Neural crest cell (in vitro differentiated cells): ENCODE measurements at regions not wholly inside any gene's neighbourhood (a gene's known extent, or its start where the extent isn't known, plus 50 kb on each side); places are given as distances from the start of the nearest gene placed in this dataset.

Source experiments
- DNase-seq: peaks from one replicate; pipeline ENCODE4 v3.0.0; 2021; ENCODE audit warnings: low read depth, mixed read lengths, low spot score
- H3K27ac Mint-ChIP-seq: one replicate; pipeline ENCODE4 v1.8.0; 2021; ENCODE audit warnings: mild to moderate bottlenecking, mixed read lengths; ENCODE audit not compliant: unreplicated experiment
- H3K27me3 Mint-ChIP-seq: 2 replicates; pipeline ENCODE4 v1.8.0; 2021; ENCODE audit warnings: low read depth, mild to moderate bottlenecking, mixed read lengths
- H3K36me3 Mint-ChIP-seq: 2 replicates; pipeline ENCODE4 v1.8.0; 2021; ENCODE audit warnings: low read depth, mild to moderate bottlenecking, mixed read lengths
- H3K4me1 Mint-ChIP-seq: 2 replicates; pipeline ENCODE4 v1.8.0; 2021; ENCODE audit warnings: mixed read lengths
- H3K4me3 Mint-ChIP-seq: one replicate; pipeline ENCODE4 v1.8.0; 2021; ENCODE audit warnings: mild to moderate bottlenecking, mixed read lengths
- H3K9me3 Mint-ChIP-seq: 2 replicates; pipeline ENCODE4 v1.8.0; 2021; ENCODE audit warnings: mixed read lengths
- TF ChIP-seq, protein P1 (sequence below): fragments of 200-600 bp; sonication (generic); conservative IDR thresholded peaks from 2 replicates; pipeline ENCODE4 v1.5.0; 2021; ENCODE audit warnings: antibody characterized with exemption, mild to moderate bottlenecking

DNA sequence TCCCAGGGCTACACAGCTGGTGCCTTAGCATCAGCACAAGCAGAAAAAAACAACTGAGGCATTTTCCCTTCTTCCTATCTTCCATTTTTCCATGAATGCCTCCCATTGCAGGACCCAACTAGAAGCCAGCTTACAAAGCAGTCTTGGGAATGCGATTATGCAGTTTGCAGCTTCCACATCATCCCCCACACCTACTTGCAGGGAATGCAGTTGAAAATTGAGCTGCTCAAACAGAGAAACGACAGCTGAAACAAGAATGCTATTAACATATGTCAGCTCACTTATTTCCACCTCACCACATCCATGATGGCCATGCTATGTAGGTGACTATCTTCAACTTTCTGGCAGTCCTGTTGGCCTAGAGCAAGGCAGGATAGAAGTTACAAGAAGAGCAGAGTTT lies 150.6 kb upstream of the KCTD3 start:
- Mint-ChIP-seq H3K27ac (no peak overlapping the region), H3K9me3 (no peaks in the 10 kb centered on the region), H3K27me3 (no peaks in the 10 kb centered on the region), H3K36me3 (no peaks in the 10 kb centered on the region), H3K4me1 (peaks cover 11% of the 10 kb centered on the region), H3K4me3 (no peak overlapping the region)
- TF ChIP-seq, protein P1, sequence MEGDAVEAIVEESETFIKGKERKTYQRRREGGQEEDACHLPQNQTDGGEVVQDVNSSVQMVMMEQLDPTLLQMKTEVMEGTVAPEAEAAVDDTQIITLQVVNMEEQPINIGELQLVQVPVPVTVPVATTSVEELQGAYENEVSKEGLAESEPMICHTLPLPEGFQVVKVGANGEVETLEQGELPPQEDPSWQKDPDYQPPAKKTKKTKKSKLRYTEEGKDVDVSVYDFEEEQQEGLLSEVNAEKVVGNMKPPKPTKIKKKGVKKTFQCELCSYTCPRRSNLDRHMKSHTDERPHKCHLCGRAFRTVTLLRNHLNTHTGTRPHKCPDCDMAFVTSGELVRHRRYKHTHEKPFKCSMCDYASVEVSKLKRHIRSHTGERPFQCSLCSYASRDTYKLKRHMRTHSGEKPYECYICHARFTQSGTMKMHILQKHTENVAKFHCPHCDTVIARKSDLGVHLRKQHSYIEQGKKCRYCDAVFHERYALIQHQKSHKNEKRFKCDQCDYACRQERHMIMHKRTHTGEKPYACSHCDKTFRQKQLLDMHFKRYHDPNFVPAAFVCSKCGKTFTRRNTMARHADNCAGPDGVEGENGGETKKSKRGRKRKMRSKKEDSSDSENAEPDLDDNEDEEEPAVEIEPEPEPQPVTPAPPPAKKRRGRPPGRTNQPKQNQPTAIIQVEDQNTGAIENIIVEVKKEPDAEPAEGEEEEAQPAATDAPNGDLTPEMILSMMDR = no peak
- DNase-seq = no peak

DNA sequence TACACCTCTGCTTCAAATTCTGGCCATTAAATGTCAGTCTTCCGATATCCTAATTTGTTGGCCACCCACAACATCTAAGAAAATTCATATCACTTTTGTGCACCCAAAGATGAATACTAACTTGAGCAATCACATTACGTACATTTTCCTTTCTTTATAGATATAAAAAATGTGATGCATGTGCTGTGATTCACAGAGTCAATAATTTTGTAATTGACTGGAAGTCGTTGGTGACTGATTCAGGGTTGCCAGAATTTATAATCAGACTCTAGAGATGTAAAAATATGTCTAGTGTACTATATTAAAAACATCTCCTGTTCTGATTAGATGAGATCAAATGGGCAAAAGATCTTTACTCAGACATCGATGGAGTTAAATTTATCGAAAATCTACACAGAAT lies 150.0 kb upstream of the KCTD3 start:
- H3K4me3 Mint-ChIP-seq = no peak overlapping the region

DNA sequence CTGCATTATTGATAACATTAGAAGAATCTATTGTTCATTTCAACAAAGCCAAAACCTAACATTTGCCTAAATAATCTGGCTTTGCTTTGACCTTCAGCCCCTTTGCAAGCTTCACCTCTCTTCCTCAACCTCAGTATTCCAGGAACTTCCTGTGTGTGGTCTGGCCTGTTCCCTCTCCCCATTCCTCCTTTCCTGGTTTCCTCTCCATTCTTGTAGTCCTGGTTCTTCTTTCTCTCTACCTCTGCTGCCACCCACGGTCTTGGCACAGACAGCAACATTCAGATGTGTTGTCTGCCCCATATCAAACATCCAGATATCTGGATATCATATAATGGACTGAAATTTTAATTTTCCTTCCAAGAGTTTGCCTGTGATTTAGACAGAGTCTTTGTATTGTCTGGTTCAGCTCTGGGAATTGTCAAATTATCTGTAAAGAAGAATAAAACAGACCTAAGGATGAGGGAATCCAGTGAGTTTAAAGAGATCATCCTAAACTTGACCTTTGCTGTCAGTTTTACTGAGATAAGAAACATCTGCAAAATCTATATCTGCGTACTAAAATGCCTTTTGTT lies 148.1 kb upstream of the KCTD3 start:
- Mint-ChIP-seq H3K9me3 (peaks cover 3% of the 10 kb centered on the region), H3K4me1 (peaks cover 31% of the 10 kb centered on the region), H3K4me3 (no peak overlapping the region), H3K36me3 (no peaks in the 10 kb centered on the region), H3K27me3 (no peaks in the 10 kb centered on the region), H3K27ac (no peak overlapping the region)
- DNase-seq = no peak
- TF ChIP-seq, protein P1 = no peak

More for the DNA sequence above, 150.0 kb upstream of the KCTD3 start:
- Mint-ChIP-seq H3K36me3 (no peaks in the 10 kb centered on the region), H3K27me3 (no peaks in the 10 kb centered on the region), H3K4me1 (peaks cover 15% of the 10 kb centered on the region), H3K27ac (no peak overlapping the region), H3K9me3 (no peaks in the 10 kb centered on the region)
- DNase-seq = no peak
- TF ChIP-seq, protein P1 = no peak

DNA sequence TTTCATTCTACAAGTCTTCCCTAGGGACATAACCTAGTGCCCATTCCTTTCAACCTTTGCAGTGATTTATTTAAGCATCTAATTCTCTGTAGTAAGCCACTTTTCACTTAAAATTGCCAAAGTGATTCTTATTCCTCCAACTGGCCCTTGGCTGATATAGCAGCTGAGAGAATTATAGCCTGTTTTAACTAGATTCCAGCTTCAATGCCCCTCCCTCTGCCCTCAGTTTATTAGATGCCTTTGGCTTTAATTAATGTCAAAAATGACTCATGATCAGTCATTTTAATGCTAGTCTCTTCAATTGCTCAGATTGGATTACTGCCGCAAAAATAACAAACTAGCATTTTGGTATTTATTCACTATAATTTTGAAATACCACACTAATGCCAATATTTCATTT lies 145.4 kb upstream of the KCTD3 start:
- H3K27me3 Mint-ChIP-seq = no peaks in the 10 kb centered on the region
- TF ChIP-seq, protein P1 = no peak
- H3K27ac Mint-ChIP-seq = no peak overlapping the region
- H3K4me1 Mint-ChIP-seq = peaks cover 35% of the 10 kb centered on the region
- DNase-seq = no peak
- H3K4me3 Mint-ChIP-seq = no peak overlapping the region
- H3K9me3 Mint-ChIP-seq = peaks cover 3% of the 10 kb centered on the region
- no peaks in the 10 kb centered on the region for H3K36me3 Mint-ChIP-seq

DNA sequence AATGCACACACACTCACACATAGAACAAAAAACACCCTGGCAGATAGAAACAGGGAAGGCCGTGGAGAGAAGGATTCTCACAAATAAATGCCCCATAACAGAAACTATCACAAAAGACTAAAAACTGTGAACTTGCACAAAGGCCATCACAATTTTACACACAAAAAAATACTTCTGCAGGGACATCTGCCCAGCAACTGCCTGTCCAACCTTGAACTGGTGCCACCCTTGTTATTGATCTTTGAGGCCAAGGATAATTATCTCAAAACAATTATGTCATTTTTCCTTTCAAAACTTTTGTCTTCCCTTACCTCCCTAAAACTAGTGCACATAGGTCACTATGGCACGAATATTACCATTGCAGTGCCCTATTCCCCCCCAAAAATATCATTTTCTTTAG lies 143.8 kb upstream of the KCTD3 start:
- Mint-ChIP-seq H3K27ac (peak overlapping the region; percentile 81), H3K9me3 (peaks cover 14% of the 10 kb centered on the region), H3K4me1 (peaks cover 35% of the 10 kb centered on the region), H3K36me3 (peaks cover 3% of the 10 kb centered on the region), H3K27me3 (no peaks in the 10 kb centered on the region), H3K4me3 (no peak overlapping the region)
- DNase-seq = no peak
- TF ChIP-seq, protein P1 = no peak
